Right lobe of liver (tissue), 6 donors: ENCODE measurements at regions not wholly inside any gene's neighbourhood (a gene's known extent, or its start where the extent isn't known, plus 50 kb on each side); places are given as distances from the start of the nearest gene placed in this dataset.

Source experiments
- ATAC-seq, 4 donors: fragments of 200-7000 bp; cut with Tn5 transposase; one replicate each; pipeline ENCODE4 v1.9.1; 2020; ENCODE audit warnings: mild to moderate bottlenecking in 4 of 4, moderate library complexity in 4 of 4
- DNase-seq, 3 donors: peaks; one replicate each; pipeline ENCODE4 v3.0.0-alpha.2; 2020
- H3K27ac ChIP-seq, 3 donors: fragments of 200-600 bp; one replicate each; pipeline ENCODE4 v1.8.0; 2022
- H3K27me3 ChIP-seq, 2 donors: fragments of 200-600 bp; one replicate each; pipeline ENCODE4 v1.8.0; 2022
- H3K36me3 ChIP-seq, 4 donors: fragments of 200-600 bp; sonication (generic) in 1 of 4; one replicate each; pipeline versions ENCODE4 v1.5.1 to v1.8.0; 2017 to 2022; ENCODE audit warnings: control low read depth in 1 of 4
- H3K4me1 ChIP-seq, 4 donors: fragments of 200-600 bp; sonication (generic) in 1 of 4; one replicate each; pipeline versions ENCODE4 v1.5.1 to v1.8.0; 2017 to 2022; ENCODE audit warnings: control low read depth in 1 of 4
- H3K4me3 ChIP-seq, 3 donors: fragments of 200-600 bp; one replicate each; pipeline ENCODE4 v1.8.0; 2022
- H3K9me3 ChIP-seq, 4 donors: fragments of 200-600 bp; sonication (generic) in 1 of 4; one replicate each; pipeline versions ENCODE4 v1.5.1 to v1.8.0; 2017 to 2022; ENCODE audit warnings: control low read depth in 1 of 4
- CTCF ChIP-seq, 4 donors: fragments of 200-600 bp in 3 of 4; fragments of 450-650 bp in 1 of 4; IDR thresholded peaks; one replicate each; pipeline versions ENCODE4 v1.5.1 to v1.8.0; 2016 to 2022; ENCODE audit warnings: antibody characterized with exemption in 4 of 4, mild to moderate bottlenecking in 2 of 4
- POLR2A ChIP-seq: fragments of 450-650 bp; IDR thresholded peaks from one replicate; pipeline ENCODE4 v1.6.1; 2017; ENCODE audit warnings: antibody characterized with exemption, mild to moderate bottlenecking
- WGBS: methylation state at CpG from one replicate; pipeline ENCODE4 v1.1.6; 2018; ENCODE audit warnings: low coverage, low lambda C conversion rate; ENCODE audit not compliant: insufficient coverage; ENCODE audit errors: missing lambda C conversion rate; 5-methylcytosine and 5-hydroxymethylcytosine counted together
- intact Hi-C, 2 donors: fragments of 100-400 bp; cut with DNase I; formaldehyde crosslinking; loops; one replicate each; pipeline versions ENCODE4 v1.11.2 to v1.14.1; 2022
- donor health status: DM: no; HTN: yes; CAD: no.
- donor health status: DM: no; HTN: no; CAD: no.
- donor health status: DM: no; HTN: no; CAD: no.
- donor health status: DM: no; HTN: yes; CAD: no.
- donor health status: DM: no; HTN: yes; CAD: no.

GRCh38 chr11:113627297-113627696, 78.8 kb downstream of the TMPRSS5 start:
- no peaks in the 10 kb centered on the region for H3K4me1 ChIP-seq
- intact Hi-C loops, result no loop called here
- TF ChIP-seq CTCF (IDR thresholded peaks at IDR 0.05) (no peak), POLR2A (no peak)
- DNase-seq, result no peak
- 64% methylated on average over 2 of the region's 2 CpGs for WGBS
- H3K9me3 ChIP-seq, result no peaks in the 10 kb centered on the region
- H3K27me3 ChIP-seq, result no peaks in the 10 kb centered on the region
- H3K4me3 ChIP-seq, result no peak overlapping the region
- H3K36me3 ChIP-seq, result no peaks in the 10 kb centered on the region
- no peak for ATAC-seq
- H3K27ac ChIP-seq, result no peak overlapping the region

- 89% methylated on average over 2 of the region's 2 CpGs for WGBS
- no peak for DNase-seq
- Histone ChIP-seq H3K27ac (no peak overlapping the region), H3K27me3 (no peaks in the 10 kb centered on the region), H3K9me3 (no peaks in the 10 kb centered on the region), H3K4me3 (no peak overlapping the region), H3K36me3 (no peaks in the 10 kb centered on the region), H3K4me1 (no peaks in the 10 kb centered on the region)
- ATAC-seq, result no peak
- no peak for TF ChIP-seq CTCF (IDR thresholded peaks at IDR 0.05)
- no peak for TF ChIP-seq POLR2A
- intact Hi-C loops, result no loop called here
Measured at GRCh38 chr11:113626736-113627135, 79.4 kb downstream of the TMPRSS5 start.

- no peak for DNase-seq
- no peak for TF ChIP-seq POLR2A
- TF ChIP-seq CTCF (IDR thresholded peaks at IDR 0.05), result no peak
- intact Hi-C loops, result no loop called here
- ATAC-seq, result no peak
- peaks cover 0 to 7% (median 0%) of the 10 kb centered on the region in 4 donors for H3K9me3 ChIP-seq
- 52% methylated on average over 1 of the region's 1 CpG for WGBS
- no peaks in the 10 kb centered on the region for H3K27me3 ChIP-seq
- no peaks in the 10 kb centered on the region for H3K36me3 ChIP-seq
- H3K4me3 ChIP-seq, result no peak overlapping the region
- no peaks in the 10 kb centered on the region for H3K4me1 ChIP-seq
- no peak overlapping the region for H3K27ac ChIP-seq
Measured at GRCh38 chr11:113623114-113623513, 83.0 kb downstream of the TMPRSS5 start.

- DNase-seq (no peak), ATAC-seq (no peak)
- Histone ChIP-seq H3K27me3 (no peaks in the 10 kb centered on the region), H3K4me1 (no peaks in the 10 kb centered on the region), H3K27ac (no peak overlapping the region), H3K4me3 (no peak overlapping the region), H3K9me3 (peaks cover 0 to 7% (median 0%) of the 10 kb centered on the region in 4 donors), H3K36me3 (no peaks in the 10 kb centered on the region)
- 69% methylated on average over 2 of the region's 2 CpGs for WGBS
- intact Hi-C loops, result no loop called here
- TF ChIP-seq POLR2A, result no peak
- TF ChIP-seq CTCF (IDR thresholded peaks at IDR 0.05), result no peak
Measured at GRCh38 chr11:113618360-113618759, 87.7 kb downstream of the TMPRSS5 start.

GRCh38 chr11:113615773-113616172, 90.3 kb downstream of the TMPRSS5 start:
- TF ChIP-seq CTCF (IDR thresholded peaks at IDR 0.05) (no peak), POLR2A (no peak)

More at GRCh38 chr11:113615773-113616172, 90.3 kb downstream of the TMPRSS5 start:
- Histone ChIP-seq H3K4me1 (no peaks in the 10 kb centered on the region), H3K9me3 (peaks cover 0 to 7% (median 0%) of the 10 kb centered on the region in 4 donors), H3K27me3 (no peaks in the 10 kb centered on the region), H3K36me3 (no peaks in the 10 kb centered on the region), H3K4me3 (no peak overlapping the region), H3K27ac (no peak overlapping the region)
- 46% methylated on average over 1 of the region's 1 CpG for WGBS
- ATAC-seq, result no peak
- no peak for DNase-seq
- intact Hi-C loops, result no loop called here
